ENCODE measurements at regions not wholly inside any gene's neighbourhood (a gene's known extent, or its start where the extent isn't known, plus 50 kb on each side); places are given as distances from the start of the nearest gene placed in this dataset.

DNA sequence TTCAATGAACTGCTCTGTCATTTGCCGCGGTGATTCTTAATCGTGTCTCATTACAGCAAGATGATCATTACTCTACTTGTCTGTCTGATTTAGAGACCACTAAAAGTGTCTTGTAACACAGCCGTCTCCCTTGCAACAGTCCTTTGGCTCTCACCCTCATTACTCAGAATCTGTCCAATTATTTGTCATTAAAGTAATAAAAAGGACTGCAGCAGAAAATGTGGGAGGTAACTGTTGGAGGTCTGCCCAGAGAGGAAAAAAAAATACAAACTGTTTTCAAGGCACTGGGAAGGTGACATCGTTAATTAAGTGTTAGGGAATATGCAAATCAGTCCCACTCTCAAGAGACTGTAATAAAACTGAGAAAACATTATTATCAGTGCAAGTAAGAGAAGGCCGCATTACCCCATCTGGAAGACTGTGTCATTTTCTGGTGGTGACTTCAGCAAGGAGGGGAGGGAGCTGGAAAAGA, 281.0 kb downstream of the RASEF start:
- TF ChIP-seq CEBPB (IDR thresholded peaks at IDR 0.05): no peak
- TF ChIP-seq TEAD4 (IDR thresholded peaks at IDR 0.05): no peak
- no peak for TF ChIP-seq RAD21 (IDR thresholded peaks at IDR 0.05; ENCODE audit: low read depth)
- no peak for TF ChIP-seq YY1 (IDR thresholded peaks at IDR 0.05; ENCODE audit: low read depth)
- no peak for TF ChIP-seq MAX (IDR thresholded peaks at IDR 0.05)
- no peak for TF ChIP-seq CREB1 (IDR thresholded peaks at IDR 0.05; ENCODE audit: low read depth)
- TF ChIP-seq FOXM1 (IDR thresholded peaks at IDR 0.05; ENCODE audit: borderline replicate concordance, low read depth): no peak
- TF ChIP-seq TCF12 (IDR thresholded peaks at IDR 0.05; ENCODE audit: low read depth): no peak
- no peak for TF ChIP-seq EP300 (IDR thresholded peaks at IDR 0.05; ENCODE audit: borderline replicate concordance)

Data from Ishikawa (cell line).